PFSK-1 (cell line): ENCODE measurements at regions not wholly inside any gene's neighbourhood (a gene's known extent, or its start where the extent isn't known, plus 50 kb on each side); places are given as distances from the start of the nearest gene placed in this dataset.

Experiments used
- FOXP2 ChIP-seq: optimal IDR thresholded peaks from 2 replicates; pipeline ENCODE3; 2011; ENCODE audit warnings: borderline replicate concordance, control low read depth, inconsistent platforms; ENCODE audit not compliant: insufficient read depth; ENCODE audit errors: extremely low read length, extremely low read depth
- POLR2AphosphoS5 ChIP-seq: IDR thresholded peaks from 2 replicates; pipeline ENCODE4 v1.6.1; 2012; ENCODE audit warnings: low read depth, mild to moderate bottlenecking, control low read depth, low read length, moderate library complexity
- REST ChIP-seq, 2 experiments: IDR thresholded peaks; 2 replicates each; pipeline versions ENCODE4 v1.6.1 to v1.8.0; 2011 to 2012; ENCODE audit warnings: low read depth in 2 of 2, low read length in 2 of 2, control low read depth in 1 of 2, inconsistent platforms in 1 of 2, mild to moderate bottlenecking in 1 of 2, moderate library complexity in 1 of 2; ENCODE audit not compliant: insufficient read depth in 1 of 2
- SIN3A ChIP-seq: IDR thresholded peaks from 2 replicates; pipeline ENCODE4 v1.6.1; 2012; ENCODE audit warnings: mild to moderate bottlenecking, low read length, moderate library complexity, borderline replicate concordance; ENCODE audit not compliant: insufficient read depth
- TAF1 ChIP-seq: IDR thresholded peaks from 2 replicates; pipeline ENCODE4 v1.6.1; 2012; ENCODE audit warnings: low read length, control low read depth, borderline replicate concordance; ENCODE audit not compliant: insufficient read depth

DNA sequence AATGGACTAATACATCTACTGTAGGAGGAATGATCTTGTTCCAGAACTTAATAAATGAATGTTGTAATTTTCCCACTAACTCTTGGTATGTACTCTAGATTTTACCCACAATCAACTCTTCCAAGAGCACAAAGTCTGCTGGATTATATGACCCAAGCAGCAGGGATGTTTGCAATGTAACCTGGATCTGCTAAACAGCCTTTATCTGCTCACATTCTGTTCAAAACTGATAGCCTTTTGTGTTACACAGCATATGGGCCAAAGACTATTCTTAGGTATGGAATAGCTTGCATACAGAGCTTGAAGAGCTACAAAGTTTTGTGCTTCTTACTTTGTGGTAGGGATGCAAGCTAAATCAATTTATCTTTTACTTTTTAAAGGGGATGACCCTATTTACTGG is 213.7 kb upstream of the DCN start:
- TF ChIP-seq SIN3A (no peak), REST (IDR thresholded peaks at IDR 0.05; ENCODE audit: insufficient read depth in 1 of 2, low read depth in 2 of 2, low read length in 2 of 2) (no peak), POLR2AphosphoS5 (no peak), FOXP2 (no peak)

DNA sequence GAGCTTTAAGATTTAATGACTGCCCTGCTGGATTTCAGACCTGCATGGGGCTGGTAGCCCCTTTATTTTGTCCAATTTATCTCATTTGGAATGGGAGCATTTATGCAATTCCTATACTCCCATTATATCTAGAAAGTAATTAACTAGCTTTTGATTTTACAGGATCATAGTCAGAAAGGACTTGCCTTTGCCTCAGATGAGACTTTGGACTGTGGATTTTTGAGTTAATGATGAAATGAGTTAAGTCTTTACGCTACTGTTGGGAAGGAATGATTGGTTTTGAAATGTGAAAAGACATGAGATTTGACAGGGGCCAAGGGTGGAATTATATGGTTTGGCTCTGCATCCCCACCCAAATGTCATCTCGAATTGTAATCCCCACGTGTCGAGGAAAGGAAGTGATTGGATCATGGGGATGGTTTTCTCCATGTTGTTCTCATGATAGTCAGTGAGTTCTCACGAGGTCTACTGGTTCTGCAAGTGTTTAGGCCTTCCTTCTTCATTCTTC is 213.1 kb upstream of the DCN start:
- TF ChIP-seq TAF1 (no peak), REST (IDR thresholded peaks at IDR 0.05; ENCODE audit: insufficient read depth in 1 of 2, low read depth in 2 of 2, low read length in 2 of 2) (no peak), FOXP2 (no peak), POLR2AphosphoS5 (no peak), SIN3A (no peak)

DNA sequence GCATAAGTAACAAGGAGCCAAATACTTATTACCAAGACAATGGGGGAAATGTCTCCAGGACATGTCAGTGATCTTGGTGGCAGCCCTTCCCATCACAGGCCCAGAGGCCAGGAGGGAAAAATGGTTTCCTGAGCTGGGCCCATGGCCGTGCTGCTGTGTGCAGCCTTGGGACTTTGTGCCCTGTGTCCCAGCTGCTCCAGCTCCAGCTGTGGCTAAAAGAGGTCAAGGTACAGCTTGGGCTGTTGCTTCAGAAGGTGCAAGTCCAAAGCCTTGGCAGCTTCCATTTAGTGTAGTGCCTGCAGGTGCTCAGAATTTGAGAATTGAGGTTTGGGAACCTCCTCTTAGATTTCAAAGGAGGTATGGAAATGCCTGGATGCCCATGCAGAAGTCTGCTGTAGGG is 212.3 kb upstream of the DCN start:
- TF ChIP-seq SIN3A (no peak), FOXP2 (no peak), REST (IDR thresholded peaks at IDR 0.05; ENCODE audit: insufficient read depth in 1 of 2, low read depth in 2 of 2, low read length in 2 of 2) (no peak), TAF1 (no peak), POLR2AphosphoS5 (no peak)

GRCh38 chr12:91388573-91388972 is 206.0 kb upstream of the DCN start:
- TF ChIP-seq SIN3A: no peak
- no peak for TF ChIP-seq TAF1
- TF ChIP-seq REST (IDR thresholded peaks at IDR 0.05; ENCODE audit: insufficient read depth in 1 of 2, low read depth in 2 of 2, low read length in 2 of 2): no peak

DNA sequence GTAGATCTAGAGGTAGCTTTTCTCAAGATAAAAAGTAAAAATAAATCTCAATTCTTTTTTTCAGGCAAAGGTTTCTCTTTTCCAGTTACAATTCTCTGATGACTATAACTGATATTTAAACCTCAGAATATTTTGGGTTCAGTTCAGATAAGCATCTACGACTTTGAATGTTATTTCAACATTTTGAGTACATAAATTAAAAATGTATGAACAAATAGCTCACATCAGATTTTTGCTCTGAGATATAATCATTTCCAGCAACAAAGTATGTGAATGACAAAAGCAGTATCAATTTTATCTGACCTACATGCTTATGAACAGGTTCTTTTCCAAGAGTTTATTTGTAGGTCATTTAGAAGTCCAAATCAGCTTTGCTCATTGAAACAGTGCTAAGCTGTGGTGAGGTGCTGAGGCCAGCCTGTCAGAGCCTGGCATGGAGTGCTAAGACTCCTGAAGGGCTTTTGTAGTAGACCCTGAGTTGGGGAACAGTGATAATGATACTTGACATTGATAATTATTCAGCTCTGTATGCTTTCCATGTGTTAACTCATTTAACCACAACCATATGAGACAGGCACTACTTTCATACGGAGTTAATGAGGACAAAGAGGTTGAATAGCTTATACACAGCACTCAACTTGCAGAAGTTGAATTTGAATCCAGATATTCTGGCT is 205.0 kb upstream of the DCN start:
- TF ChIP-seq FOXP2 (no peak), POLR2AphosphoS5 (no peak), TAF1 (no peak), REST (IDR thresholded peaks at IDR 0.05; ENCODE audit: insufficient read depth in 1 of 2, low read depth in 2 of 2, low read length in 2 of 2) (no peak), SIN3A (no peak)
